Eye (tissue), 1 donor: ENCODE measurements at regions not wholly inside any gene's neighbourhood (a gene's known extent, or its start where the extent isn't known, plus 50 kb on each side); places are given as distances from the start of the nearest gene placed in this dataset.

Source experiments
- DNase-seq: peaks from one replicate; pipeline ENCODE4 v3.0.0-alpha.2; 2015

DNA sequence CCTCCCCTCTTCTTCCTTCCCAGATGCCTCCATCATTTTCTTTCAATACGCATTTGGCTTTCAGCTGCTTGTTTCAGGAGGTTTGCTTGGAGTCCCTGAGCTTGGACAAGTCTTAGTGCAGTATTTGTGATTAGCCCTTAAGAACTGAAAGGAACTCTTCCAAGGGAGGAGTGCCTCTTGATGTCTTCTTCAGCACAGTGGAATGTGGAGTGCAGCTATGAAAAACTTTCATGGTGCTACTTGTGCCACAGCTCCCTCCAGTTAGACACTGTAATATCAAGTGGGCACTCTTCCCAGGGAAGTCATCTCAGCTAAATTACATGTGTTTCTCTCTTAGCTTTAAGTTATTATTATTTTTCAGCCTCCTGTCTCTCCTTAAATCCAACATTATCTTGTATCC, 173.1 kb downstream of the NECTIN3 start:
- DNase-seq = no peak

DNA sequence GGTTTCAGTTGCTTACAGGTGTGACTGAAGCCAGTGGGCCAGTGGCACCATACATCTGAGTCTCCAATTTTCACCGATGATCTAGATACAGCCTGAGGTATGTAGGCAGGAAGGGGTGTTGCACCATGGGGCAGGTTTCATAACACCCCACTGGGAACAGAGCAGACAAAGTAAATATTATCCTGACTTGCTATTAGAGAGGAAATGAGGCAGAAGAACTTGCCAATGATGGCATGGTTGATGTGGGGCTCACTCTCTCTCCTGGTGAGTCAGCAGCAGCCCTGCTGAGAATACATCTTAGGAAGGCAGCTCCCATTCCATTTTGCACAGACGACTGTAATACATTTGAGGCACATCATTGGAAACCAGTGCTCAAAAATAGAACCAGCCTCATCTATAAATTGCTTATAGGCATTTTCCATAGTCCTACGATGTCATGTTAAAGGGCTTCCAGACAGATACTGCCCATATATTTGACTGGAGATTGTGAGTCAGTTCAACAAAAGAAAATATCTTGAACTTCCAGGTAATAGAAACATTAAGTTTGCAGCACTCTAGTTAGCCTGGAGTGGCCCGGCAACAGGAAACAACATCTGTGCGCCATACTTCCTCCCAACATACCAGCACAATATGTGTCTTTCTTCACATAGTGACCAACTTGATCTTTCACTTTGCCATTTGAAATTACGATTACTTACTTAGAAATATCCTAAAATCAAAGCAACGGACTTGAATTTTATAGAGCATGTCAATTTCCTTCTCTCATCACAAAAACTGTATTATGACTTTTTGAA, 175.5 kb downstream of the NECTIN3 start:
- peak; percentile 12 for DNase-seq

DNA sequence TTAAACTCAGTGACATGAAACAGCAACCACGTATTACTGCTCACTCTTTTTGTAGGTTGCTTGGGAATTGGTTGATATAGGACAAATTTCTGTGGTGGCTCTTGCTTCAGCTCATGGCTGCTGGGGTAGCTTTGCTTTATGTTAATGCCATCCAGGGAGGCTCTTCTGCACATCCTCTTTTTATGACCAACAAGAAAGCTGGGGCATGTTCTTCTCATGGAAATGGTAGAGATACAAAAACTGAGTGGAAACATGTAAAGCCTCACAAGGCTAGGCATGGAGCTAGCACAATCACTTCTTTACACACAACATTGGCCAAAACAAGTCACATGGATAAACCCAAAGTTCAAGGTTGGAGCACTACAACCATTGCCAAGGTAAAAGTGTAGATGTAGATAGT, 176.8 kb downstream of the NECTIN3 start:
- no peak for DNase-seq

DNA sequence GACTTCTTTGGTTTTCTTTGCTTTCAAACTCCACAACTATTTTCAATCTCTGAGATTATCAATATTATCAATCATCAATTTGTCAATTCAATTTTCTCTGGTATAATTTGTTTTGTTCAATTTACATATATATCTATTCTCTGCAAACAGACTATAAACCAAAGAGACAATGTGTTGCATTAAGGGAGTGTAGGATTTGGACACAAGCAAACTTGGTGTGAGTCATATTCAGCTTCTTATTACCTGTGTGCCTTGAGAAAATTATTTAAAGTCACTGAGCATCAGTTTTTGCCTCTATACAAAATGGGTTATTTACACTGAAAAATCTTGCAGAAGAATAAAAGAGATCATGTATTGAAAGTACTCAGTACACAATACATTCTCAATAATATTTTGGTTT, 177.8 kb downstream of the NECTIN3 start:
- no peak for DNase-seq

DNA sequence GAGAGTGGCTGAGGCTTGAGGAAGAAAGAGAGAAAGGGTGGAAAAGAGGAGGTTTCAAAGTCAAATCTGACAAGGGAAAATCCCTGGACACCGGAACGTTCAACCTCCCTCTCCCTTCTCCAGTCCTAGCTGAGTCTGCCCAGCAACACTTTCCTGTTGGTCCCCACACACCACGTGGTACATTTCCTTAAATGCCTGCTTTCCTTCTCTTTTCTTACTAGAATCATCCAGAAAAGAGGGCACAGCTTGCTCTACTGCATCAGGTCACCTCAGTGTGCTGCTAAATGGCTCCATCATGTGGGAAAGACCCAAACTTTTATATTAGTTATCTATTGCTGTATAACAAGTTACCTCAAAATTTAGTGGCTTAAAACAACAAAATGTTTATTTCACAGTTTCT, 181.2 kb downstream of the NECTIN3 start:
- no peak for DNase-seq

DNA sequence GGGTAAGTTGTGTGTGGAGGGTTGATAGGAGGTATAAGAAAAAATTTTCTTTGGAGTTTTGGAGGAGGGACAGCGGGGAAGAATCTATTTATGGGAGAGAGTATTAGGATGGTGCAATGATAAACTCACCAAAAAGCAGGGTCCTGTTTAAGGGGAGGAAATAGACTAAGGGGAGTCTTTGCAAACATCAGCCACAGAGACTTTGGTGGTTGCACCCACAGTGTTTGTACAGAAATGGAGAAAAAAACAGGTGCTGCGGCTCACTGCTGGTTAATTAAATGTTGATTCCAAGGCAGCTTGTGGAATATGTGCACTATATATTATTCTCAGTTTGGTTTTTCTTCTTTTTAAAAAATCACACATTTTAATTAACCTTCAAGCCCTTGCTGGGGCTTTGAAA, 182.1 kb downstream of the NECTIN3 start:
- no peak for DNase-seq

DNA sequence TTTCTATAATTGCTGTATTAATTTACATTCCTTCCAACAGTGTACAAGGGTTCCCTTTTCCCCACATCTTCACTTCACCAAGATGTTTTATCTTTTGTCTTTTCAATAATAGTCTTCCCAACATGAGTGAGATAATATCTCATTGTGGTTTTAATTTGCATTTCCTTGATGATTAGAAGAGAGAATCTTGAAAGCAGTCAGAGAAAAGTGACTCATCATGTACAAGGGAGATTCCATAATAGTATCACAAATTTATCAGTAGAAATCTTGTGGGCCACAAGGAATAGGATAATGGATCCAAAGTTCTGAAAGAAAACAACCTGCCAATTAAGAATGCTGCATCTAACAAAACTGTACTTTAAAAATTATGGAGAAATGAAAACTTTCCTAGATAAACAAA, 189.3 kb downstream of the NECTIN3 start:
- no peak for DNase-seq

DNA sequence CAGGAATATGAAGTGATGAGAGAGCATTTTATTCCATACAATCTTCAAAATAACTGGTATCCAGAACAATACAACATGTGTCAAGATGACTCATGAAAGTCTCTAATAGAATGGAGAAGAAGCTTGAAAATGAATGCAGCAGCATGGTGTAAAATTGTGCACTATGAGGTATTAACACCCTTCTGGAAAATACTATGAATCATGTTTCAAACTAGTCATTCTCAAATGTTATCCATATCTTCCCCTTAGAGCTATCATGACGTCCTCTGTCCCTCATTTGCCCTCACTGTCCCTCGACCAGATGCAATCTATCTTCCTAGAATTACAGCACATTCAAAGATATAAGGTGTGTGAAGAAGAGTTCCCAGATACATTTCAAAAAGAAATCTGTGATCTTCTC, 198.2 kb downstream of the NECTIN3 start:
- DNase-seq = no peak

DNA sequence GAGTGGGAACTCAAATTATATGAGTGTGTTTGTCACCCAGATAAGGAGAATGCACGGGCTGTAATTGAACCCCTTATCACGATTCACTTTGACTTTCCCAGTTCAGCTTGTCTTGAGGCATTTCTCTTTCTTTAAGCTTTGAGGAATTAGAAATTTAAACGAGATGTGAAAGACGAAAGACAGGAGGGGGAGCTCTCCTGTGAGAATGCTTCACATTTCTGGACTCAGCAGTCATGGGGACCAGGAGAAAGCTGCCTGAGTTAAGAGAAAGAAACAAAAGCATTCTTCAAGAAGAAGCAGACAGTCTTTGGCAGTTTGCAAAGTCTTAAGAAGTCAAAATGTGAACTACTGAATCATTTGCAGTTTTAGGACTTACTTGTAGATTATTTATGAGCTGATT, 205.6 kb downstream of the NECTIN3 start:
- peak; percentile 39 for DNase-seq

DNA sequence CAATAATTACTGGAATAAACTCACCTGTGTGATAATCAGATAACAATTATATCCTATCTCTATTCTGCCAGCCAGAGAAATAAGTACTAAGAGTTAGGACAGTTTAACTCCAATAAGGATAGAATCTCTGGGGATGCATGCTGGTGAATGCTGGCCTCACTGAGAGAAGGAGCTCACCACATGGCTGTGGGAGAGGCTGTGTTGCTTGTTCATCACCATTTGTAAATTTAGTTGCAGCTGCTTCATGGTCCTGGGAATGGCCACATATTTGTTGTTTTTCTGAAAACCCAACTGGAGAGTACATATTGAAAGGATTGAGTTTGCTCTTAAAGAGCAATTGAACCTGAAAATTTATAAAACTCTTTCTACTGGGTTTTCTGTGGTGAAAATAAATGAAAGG, 207.3 kb downstream of the NECTIN3 start:
- no peak for DNase-seq

DNA sequence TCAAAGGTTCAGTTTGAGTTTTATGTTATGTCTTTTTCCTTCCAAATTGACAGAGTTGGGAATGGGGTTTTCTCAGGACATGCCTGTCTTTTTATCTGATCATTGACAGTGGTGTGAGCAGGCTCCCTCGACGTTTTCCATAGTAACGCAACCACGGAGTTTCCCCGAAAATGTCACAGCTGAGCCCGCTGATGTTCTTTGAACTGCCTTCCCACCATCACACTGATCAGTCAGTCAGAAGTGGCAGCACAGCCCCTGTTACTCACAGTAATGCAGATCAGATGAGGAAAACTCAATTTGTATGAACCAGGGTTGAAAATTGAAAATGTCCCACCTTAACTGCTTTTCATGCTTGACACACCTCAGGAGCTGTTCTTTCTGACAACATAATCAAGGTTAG, 210.4 kb downstream of the NECTIN3 start:
- no peak for DNase-seq

DNA sequence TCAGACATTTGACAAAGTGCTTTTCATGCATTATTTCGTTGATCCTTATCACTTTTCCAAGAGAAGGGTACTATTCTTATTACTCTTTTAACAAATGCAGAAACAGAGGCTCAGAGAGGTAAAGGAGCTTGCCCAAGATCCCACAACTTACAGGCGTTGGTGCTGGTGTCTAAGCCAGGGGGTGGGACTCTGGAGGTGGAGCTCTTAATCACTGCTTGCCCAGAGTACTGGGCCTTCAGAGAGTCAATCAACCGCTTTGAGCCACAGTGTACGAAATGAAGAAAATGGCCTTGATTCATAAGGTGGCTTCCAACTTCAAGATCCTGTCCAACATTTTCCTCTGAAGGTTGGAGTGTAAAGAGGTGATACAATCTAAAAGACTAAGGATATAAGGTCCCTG, 211.5 kb downstream of the NECTIN3 start:
- no peak for DNase-seq

DNA sequence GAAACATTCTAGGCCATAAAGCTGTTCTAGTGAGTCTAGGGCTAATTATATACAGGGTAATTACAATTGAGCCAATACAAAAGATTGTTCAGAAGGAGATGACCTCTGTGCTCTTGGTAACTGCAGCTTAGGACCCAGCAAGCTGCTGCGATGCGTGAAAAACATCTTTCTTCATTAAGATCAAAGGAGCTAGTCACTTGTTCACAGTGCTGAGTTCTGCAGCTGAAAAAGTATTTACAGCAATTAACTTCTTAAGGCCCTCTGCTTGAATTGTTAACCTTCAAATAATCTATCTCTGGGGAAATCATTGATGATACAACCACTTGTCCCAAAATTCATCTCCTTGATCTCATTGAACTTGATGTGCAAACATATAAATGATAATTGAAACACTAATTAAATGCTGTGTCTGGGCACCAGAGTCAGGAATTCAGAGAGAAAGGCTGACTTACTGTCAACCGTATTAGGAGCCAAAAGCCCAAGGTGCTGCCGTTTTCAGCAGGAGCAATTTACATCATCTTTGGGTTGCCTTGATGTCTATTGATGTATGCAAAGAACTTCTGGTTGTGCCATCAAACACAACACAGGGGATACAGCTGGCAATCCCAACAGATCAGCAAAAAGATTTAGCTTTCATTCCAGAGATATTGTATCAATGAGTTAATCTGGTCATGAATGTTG, 213.0 kb downstream of the NECTIN3 start:
- peak; percentile 81 for DNase-seq

DNA sequence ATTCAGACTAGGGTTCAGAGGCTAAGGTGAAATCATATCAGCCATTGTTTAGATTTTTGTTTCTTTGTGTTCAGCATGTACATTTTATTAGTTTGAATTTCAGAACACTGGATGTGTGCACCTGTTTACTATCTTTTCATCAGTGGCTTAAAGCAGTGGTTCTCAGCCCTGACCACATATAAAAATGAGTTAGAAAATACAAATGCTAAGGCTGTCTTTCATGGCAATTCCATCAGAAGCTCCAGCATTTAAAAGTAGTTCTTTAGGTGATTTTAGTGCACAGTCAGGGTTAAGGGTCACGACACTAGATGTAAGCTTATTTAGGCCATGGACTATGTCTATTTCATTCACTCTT, 213.5 kb downstream of the NECTIN3 start:
- no peak for DNase-seq

DNA sequence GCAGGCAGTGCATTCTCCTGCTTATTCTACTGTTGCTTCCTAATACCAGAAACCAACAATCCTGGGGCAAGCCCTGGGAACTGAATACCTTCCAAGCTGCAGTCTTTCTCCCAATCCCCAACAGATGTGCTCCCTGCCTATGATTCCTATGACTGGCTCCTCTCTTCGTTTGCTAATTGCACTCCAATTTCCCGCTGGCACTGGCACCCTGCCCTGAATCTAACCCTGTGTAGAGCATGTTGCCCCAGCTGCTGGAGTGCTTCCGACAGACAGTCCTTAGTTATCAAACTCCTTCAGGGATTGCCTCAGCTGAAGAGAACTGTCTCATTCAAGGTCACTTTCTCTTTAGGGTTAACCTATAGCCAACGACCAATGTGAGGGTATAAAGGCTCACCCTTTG, 214.1 kb downstream of the NECTIN3 start:
- peak; percentile 54 for DNase-seq

DNA sequence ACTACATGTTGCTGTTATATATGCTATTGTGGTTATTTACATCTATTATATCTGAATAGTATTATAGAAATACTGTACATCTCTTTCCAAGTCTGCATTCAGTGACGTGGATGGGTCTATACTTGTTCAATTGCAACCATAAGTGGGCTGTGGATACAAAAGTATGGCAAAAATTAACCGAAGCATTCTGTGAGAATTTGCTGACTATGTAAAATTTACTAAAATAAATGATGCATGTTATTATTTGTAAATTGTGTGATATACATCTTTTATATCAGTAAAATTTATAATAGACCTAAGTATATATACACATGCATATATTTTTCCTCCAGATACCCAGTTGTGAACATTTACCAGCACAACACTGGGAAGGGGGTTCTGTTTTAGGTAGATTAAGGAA, 215.1 kb downstream of the NECTIN3 start:
- no peak for DNase-seq

DNA sequence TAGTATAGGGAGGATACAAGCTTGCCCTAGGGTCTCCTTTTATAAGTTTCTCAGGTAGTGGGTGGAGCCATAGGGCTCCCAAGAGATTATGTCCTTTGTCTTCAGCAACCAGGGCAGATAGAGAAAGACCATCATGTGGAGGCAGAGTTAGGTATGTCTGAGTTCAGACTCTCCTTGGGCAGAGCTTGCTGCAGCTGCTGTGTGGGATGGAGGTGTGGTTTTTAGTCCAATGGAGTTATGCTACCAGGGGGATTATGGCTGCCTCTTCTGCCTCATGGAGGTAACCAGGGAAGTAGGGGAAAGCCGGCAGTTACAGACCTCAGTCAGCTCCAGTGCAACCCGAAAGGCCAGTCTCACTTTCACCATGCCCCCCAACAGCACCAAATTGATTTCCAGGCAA, 220.5 kb downstream of the NECTIN3 start:
- DNase-seq = no peak

DNA sequence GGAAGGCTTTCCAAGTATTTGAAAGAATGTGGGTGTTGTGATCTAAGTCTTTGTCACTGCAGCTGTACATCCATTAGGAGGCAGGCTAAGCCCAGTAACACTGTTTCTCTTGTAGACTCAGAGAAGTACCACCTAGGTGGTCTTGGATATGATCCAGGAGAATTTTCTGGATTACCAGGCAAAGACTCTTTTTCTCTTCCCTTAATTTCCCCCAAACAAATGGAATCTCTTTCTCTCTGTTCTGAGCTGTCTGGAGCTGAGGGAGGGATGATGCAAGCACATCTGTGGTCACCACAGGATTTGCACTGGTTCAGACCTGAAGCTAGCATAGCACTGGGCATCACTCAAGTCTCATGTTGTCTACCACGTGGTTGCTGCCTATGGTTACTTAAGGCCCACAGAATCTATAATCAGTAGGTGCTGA, 227.6 kb downstream of the NECTIN3 start:
- no peak for DNase-seq

DNA sequence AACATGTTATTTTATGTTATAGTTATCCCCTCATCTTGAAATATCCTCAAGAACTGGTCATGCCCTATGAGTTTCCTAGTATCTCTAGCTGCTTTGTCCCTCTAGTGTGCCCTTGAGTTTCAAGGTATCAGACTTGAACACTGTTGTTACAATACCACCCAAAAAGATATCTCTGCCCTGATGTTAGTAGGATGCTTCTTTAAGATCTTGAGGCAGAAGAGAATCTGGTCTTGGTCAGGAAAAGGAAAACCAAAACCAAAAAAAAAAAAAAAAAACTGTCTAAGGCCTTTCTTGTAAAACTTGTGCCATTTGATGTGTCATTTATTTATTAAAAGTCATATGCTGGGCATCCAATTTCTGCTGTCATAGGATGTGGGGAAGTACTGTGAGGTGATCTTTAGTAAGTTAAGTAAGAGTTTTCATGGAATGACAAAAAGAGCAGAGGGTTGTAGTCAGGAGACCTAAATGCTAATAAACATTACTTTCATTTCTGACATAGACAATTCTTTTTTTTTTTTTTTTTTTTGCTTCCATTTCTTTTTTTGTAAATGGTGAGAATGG, 229.7 kb downstream of the NECTIN3 start:
- DNase-seq = no peak

DNA sequence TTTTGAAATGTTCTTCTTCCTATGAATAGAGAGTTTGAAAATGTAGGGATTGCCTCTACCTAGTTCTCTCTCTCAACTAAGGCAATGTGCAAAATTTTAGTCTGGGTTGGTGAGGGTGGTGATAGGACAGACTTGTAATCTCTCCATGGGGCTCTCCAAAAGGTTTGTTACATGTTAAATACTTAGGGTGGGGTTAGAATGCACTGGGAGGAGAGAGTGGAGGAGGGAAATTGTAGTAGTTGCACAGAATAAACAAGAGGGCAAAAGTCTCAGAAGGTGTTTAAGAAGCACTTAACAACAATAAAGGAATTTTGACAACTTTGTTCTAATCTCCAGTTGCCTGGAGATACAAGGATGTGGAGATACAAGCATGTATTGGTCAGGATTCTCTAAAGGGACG, 230.4 kb downstream of the NECTIN3 start:
- DNase-seq = no peak

DNA sequence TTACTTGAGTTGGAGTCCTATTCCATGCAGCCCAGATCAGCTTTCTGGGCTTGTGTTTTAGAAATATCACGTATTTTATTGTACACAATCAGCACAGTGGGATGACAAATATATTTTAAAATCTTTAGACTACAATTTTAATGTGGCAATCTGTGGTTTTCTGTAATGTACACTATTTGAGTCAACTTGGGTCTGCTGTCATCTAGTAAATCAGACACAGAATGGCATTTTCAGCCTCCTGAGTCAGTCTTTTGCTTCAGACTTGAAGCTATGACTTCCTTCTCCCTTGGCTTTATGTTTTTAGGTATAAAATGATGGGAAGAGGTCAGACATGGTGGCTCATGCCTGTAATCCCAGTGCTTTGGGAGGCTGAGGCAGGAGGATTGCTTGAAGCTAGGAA, 232.1 kb downstream of the NECTIN3 start:
- no peak for DNase-seq

DNA sequence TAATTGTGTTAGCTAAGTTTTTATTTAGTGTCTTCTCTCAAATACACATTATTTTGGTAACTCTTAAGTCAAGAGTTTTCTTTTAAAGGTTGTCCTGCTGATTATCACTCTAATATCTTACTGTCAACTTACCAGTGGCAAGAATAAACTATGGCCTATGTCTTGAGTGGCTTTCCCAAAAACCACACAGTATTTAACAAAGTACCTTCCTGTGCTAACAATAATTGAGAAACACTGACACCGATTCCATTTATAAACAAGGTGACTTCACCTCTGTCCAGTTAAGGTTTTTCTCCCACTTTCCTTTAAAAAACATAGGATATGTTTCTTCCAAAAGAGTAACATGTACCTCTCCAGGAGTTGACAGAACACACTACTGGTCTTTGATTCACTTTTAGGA, 234.3 kb upstream of the CD96 start:
- DNase-seq = no peak

DNA sequence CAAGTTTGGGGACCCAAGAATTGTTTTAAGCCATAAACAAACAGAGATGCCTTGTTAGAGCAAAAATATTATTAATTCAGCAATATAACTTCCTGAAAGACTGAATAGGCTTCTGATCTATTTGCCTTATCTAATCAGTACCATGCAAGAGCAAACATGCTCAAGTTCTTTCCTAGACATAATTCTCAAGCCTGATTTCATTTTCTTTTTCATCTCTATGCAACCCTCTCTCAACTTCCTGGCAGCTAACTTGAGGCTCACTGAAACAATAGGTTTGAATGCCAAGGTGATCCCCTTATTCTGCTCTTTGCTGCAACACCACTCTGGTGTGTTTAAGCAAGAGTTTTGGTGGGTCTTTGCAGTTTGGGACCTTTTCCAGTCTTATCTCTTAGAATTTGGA, 230.9 kb upstream of the CD96 start:
- DNase-seq = no peak

DNA sequence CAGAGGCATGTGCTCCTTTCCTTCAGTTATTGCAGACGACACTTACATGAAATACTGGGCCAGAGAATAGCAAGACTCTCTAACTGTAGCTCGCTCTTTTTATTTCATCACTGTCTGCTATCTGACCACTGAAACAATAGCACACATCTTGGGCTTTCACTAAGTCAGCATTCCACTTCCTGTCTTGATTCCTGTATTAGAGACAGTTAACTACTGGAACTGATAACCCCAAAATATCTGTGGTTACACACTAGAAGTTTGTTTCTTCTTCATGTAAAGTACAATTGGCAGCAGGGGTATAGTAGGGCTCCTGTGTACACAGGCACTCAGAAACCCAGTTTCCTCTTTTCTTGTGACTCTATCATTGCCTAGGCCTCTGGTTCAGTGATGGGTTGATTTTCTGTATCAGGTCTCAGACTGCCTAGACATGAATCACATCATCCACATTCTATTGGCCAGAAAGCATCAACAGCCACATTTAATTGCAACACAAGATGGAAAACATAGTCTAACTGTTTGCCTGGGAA, 230.2 kb upstream of the CD96 start:
- DNase-seq = no peak
